NCI-H2227 (cell line): ENCODE measurements at regions not wholly inside any gene's neighbourhood (a gene's known extent, or its start where the extent isn't known, plus 50 kb on each side); places are given as distances from the start of the nearest gene placed in this dataset.
"Not testable (repeated sequence)": the region's sequence is repeated elsewhere in the genome, so short reads cannot be mapped to it uniquely, and the experiment has no call there.

Source experiments
- DNase-seq: peaks from one replicate; lab custom pipeline; 2025; ENCODE audit not compliant: unreplicated experiment; lab: John Stamatoyannopoulos, UW

DNA sequence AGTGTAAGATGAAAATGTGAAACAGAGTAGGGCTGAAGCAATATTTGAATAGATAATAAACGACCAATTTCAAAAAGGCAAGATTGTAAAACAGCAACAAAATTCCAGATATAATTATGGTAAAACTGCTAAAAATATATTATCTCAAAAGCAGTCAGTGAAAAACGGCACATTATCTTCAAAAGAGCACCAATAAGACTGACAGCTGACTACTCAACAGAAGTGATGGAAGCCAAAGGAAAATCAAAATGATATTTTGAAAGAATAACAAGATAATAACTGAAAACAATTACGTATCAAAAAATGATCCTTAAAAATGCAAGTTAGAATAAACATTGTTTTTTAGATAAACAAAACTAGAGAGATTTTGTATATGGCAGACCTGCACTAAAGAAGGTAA, 920.6 kb upstream of the FAM98A start:
- DNase-seq: no peak

DNA sequence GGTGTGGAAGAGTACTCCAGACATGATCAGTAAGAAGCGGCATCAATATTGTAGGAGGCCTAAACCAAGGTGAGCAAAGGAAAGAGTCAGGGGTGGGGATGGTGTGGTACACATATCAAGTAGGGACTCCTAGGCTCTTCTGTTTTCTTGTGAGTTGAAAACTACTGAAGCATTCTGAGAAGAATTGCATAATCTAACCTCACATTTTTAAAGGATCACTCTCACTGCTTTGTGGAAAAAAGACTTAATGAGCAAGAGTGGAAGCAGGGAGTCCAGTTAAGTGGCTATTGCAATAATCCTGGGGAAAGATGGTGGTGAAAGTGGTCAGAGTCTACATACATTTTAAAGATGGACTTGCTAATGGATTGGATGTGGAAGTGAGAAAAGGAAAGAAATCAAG, 899.5 kb upstream of the FAM98A start:
- no peak for DNase-seq

DNA sequence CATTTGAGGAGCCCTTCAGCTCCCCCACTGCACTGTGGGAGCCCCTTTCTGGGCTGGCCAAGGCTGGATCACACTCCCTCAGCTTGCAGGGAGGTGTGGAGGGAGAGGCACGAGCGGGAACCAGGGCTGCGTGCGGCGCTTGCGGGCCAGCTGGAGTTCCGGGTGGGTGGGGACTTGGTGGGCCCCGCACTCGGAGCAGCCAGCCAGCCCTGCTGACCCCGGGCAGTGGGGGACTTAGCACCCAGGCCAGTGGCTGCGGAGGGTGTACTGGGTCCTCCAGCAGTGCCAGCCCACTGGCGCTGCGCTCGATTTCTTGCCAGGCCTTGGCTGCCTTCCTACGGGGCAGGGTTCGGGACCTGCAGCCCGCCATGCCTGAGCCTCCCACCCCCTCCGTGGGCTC, 895.1 kb upstream of the FAM98A start:
- DNase-seq: not testable (repeated sequence)

DNA sequence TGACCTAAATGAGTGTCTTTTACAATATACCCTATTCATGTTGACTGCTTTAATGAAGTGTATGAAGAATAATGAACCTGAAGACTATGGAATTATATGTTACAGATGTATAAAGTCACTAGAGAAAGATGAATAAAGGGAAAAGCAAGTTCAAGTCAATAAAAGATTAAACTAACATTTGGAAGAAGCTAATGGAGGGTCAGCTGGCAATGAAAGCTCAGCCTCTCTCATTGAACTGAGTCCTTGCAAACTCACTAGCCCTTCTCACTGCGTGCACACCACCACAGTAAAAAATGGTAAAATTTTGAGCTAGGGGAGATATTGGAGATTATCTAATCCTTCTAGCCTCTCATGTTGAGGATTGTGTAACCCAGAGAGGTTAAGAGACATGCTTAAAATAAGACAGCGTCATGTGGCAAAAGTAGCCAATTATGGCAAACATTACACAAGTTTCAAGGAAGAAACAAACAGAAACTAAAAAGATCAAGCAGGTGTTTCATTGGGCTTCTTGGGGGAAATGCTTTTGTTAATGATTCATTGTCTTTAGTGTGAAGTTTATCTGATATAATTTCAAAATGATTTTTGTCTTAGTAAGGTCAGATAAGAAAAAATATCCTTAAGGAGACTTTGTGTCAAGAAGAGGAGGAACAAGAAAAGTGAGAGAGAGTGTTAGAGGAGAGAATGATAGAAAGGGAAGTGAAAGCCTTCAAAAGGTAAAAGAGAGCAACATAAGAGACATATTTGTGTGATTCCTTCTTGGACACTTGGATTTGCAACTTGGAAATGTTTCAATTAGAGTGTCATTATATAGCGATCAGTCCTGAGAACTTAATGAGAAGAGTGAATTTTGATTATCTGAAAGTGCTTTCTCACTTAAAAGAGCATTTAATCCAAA, 893.7 kb upstream of the FAM98A start:
- DNase-seq: no peak

DNA sequence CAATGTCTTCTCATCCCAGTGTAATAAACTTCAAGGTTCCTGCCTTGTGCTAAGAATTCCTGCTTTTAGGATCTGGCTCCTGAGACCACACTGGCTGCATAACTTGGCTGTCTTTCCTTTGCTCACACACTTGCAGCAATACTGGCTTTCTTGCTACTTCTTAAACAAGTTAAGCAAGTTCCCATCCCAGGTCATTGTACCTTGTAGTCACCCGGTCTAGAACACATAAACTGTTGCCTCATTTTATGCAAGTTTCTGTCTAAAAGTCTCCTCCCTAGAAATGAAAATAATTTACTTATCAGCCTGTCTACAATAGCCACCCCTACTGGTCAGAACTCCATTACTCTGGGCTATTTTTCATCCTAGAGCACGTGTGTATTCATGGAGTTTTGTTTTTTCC, 887.9 kb upstream of the FAM98A start:
- DNase-seq: no peak

DNA sequence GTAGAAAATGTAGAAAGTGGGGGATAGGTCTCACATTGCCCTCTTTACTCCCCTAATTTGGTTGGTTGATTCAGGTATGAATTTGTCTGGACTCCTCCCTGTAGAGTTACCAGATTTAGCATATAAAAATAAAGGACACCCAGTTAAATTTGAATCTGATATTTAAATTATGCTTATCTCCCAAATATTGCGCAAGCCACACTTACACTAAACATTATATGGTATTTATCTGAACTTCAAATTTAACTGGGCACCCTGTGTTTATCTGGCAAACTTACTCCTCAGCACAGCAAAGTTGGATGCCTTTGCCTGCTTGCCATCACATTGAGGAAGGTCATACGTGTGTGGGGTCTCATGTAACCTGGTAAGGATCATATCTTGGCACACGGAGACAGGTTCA, 882.4 kb upstream of the FAM98A start:
- DNase-seq: no peak

DNA sequence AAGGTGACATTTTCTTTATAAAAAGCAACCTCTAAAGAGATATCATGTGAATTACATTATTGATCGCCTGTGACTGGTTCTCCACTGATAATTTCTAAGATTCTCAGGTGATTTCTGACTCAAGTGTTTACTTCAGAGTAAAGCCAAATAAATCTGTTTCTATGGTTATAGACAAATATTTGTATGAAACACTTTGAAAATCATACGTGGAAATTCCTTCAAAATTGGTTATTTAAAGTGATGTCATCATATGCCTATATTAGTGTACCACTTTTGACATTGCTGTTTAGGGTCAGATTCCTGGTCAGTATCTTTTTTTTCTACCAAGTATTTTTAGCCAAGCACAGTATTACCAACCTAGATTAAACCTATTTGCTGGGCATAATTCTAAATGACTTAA, 881.3 kb upstream of the FAM98A start:
- no peak for DNase-seq

DNA sequence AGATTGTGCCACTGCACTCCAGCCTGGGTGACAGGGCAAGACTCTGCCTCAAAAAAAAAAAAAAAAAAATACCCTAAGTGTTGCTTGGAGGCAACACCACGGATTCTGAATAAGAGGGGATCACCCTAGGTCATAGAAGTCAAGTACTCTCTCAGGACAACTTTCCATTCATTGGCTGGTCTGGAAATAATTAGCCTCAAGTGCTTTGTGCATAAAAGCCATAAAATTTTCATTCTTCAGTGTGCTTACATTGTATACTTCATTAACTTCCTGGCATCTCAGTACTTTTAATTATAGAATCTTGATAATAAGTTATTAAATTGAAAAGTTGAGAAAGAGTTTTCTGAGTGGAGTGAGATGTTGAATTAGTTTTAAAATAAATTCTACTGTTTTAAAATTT, 876.1 kb upstream of the FAM98A start:
- no peak for DNase-seq

DNA sequence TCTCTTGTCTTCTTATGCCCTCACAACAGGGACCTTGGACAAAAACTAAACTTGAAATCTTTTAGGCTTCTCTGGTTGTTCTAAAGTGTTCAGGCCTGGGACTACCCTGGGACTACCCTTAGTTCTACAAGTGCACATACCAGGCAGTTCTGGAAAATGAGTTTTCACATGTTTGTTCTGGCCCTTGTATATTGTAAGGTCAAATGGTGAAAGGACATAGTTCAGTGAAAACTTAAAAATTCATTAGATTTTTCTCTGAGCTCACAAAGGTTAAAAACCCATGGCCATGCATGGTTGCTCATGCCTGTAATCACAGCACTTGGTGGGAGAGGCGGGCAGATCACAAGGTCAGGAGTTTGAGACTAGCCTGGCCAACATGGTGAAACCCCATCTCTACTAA, 875.5 kb upstream of the FAM98A start:
- no peak for DNase-seq

DNA sequence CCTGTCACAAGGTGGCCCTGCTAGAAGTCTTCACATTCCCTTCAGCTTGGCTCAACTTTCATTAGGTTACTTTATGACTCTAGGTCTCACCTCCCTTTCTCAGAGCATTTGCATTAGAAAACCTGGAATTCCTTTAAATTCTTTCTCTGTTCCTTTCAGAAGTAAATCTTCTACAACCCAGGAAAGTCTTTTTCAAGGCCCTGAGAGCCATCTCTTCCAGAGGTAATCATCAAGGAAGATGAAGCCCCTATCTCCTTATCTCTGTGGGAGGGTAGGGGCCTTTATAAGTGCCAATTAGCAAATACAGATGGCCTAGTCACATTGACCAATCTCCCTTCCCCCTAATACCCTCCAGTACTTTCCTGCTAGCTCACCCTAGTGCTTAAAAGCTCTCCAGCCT, 848.0 kb upstream of the FAM98A start:
- DNase-seq: no peak

DNA sequence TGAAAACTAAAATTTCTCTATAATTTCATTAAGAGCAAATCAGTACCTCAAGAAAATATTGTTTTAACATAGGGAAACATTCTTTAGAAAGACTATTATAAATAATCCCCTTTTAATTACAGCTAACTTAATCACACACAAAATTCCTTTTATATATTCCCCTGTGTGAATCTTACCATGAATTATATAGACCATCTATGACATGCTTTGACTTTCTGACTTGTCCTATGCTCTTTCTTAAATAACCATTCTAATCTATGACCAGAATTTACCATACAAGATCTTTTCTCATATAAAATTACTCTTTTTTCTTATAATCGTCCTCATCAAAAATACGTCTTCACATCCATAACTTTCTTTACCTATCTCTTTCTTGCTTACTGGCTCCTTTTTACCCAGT, 824.2 kb upstream of the FAM98A start:
- DNase-seq: no peak

DNA sequence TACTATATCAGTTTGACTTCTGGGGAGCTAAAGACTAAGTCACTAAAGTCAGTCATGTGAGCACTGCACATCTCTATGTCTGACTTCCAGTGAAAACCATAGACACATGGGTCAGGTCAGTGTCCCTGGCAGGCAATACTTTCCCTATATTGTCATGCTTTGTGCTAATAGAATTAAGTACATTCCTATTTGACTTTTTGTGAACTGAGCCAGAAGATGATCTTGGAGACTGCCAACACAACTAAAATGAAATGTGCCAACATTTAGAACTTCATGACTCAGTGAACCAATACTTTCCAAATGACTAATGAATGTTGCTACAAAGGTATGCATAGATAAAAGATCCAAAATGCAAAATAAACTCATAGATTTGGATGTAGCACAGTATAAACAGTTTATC, 820.8 kb upstream of the FAM98A start:
- DNase-seq: no peak

DNA sequence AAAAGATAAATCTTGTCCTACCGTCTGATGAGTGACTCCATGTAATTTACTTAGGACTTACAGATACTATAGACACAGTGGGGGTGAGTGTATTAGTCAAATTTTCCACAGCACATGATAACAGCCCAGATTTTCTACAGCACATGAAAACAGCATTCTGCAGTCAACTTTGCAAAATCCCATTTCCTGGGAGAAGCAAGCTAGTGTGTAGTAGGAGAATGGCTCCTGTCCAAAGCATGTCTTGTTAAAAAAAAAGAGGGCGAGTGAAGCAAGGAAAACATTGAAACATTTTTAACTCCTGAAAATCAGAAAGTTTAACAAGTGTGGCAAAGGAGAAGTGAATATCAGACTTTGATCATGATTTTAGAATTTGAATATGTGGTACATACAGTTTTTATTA, 817.8 kb upstream of the FAM98A start:
- DNase-seq: no peak

DNA sequence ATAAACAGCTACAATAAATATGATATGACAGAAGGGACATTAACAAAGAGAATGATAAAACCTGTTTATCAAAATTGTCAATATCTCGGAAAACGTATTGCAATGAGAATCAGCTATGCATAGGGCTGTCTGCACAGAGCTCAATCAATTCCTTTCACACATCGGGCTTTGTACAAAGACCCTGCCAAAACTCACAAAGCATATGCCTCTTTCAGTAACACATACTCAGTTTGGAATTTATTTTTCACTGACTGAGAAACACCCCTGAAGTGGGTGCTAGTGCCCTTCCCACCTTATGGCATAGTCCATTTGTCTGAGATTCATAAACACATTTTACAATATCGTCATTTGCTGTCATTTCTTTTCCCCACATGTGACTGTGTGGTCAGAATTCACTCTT, 815.8 kb upstream of the FAM98A start:
- DNase-seq: no peak

DNA sequence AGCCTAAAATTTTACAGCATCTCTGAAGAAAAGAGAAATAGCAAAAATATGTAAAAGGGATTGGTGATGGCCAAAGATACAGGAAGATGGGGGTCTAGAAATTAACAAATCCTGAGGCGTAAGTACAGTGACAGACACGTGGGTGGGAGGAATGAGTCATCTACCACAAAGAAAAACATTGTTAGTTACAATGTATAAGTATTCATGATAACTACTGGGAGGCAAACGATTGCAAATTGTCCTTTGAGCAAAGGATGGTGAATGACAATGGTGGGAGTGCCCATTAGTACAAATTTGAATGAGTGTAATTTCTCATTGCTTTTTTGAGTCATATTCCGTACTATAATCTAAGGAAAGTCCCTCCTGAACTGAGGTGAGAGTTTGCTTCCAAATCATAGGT, 809.0 kb upstream of the FAM98A start:
- DNase-seq: no peak

DNA sequence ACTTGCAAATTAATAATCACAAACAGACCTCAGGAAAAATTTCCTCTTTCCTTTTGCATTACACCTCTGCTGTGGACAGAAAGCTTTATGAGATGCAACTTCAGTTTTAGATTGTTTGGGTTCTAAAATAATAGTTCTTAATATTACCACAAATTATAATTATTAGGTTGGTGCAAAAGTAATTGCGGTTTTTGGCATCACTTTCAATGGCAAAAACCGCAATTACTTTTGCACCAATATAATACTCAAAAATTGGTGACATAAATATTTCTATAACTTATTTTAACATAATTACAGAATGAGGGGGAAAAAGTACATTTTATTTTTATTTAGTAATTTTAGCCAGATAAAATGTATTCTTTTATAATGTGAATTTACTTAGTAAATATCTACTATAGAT, 804.4 kb upstream of the FAM98A start:
- DNase-seq: no peak

DNA sequence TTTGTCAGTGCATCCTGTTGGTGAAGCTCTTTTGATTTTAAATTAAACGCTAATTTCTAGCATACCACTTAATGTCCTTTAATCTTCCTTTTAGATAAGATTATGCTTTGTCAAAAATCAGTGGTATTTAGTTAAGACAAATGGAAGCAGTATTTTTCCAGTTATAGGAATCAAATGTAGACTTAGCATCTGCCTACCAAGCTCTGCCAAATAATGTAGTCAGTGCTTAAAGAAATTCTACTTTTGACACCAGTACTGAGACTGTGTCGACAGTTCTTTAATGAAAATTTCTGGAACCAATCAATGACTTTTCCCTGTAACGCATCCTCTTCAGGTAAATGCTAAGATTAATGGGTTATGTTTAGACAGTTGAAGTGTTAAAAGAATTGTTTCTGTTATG, 803.3 kb upstream of the FAM98A start:
- no peak for DNase-seq

DNA sequence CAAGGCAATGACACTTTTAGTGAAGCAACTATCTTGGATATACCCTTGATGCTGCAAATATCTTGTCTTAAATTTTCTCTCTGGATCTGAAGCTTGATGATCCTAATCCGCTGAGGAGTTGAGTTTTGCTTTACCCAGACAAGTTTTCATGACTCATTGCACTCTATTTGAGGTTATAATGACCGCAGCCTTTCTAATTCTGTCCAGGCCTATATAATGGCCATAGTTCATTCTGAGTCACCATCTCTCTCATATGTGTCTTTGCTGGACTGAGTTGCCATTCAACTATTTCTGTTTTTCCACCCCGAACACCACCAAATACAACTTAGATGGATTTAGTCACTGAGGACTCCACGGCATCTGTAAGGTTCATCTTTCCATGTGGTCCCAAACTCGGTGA, 802.1 kb upstream of the FAM98A start:
- no peak for DNase-seq

DNA sequence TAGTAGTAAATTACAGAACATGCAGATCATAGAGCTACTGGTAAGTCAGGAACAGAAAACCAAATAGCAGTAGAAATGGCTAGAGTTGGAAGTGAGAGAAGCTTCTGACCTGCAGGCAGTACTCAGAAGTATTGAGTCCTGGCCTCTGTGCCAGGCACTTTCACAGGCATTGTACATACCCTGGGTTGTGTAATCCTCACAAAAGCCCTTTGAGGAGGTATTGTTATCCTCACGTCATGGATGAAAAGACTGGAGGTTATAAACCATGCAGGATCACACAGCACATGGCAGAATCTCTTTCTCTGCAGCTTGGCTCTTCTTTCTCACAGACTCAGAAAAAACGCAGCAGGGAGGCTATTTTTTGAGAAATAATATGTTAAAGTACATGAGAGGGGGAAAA, 789.3 kb upstream of the FAM98A start:
- no peak for DNase-seq

DNA sequence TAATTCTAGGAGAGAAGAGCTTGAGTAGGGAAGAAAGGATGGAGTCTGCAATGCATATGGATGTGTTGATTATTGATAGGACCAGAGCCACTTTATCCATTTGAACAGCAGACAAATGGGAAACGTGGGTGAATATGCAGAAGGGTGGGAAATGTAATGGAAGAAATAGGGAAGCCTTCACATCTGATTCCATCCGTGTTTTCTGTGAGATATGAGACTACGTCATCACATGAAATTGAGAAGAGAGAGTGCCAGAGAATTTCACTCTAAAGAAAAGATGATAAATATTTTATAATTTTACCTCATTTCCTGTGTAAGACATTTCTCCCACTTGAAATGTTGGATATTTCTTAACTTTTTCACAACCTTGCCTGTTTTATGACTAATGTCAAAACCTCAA, 788.4 kb upstream of the FAM98A start:
- no peak for DNase-seq

DNA sequence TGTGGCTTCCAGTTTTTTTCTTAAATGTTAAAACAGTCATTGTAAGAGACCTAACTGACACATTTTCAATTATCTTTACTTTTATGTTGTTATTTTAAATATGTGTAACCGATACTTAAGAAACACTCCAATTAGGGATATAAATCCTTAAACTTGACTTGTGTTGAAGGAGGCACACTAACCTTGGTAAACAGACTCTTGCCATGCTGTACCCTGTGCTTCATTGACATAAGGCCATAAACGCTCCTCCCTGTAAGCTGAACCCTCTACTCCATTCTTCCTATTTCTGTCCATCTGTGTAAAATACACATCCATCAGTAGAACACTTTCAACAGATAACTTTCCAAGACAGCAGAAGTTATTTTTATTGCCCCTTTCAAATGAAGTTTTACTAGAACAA, 780.5 kb upstream of the FAM98A start:
- DNase-seq: no peak

DNA sequence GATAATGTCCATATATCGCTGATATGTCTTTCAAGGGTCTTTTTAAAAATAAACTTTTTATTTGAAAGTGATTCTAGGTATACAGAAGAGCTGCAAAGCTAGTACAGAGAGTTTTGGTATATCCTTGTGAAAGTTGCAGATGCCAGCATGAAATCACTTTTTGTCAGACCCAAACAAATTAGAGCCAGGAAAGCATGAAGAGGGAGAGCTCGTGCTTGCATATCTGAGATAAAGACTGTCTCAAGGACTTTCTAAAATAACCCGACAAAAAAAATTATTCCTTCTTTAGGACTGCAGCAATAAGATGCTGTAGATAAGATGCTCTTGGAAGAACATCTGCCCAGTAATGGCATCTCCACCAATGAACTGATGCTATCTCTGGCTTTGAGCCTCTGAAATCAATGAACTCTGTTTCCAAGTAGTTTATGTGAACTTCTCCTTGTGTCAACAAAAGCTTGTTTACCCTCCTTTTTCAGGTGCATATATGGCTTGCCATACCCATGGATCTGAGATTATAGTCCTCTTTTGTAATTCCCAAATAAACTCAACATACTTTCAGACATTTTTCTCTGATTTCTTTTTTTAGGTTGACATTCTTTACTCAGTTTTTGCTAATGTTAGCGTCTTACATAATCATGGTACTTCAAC, 774.6 kb upstream of the FAM98A start:
- DNase-seq: no peak

DNA sequence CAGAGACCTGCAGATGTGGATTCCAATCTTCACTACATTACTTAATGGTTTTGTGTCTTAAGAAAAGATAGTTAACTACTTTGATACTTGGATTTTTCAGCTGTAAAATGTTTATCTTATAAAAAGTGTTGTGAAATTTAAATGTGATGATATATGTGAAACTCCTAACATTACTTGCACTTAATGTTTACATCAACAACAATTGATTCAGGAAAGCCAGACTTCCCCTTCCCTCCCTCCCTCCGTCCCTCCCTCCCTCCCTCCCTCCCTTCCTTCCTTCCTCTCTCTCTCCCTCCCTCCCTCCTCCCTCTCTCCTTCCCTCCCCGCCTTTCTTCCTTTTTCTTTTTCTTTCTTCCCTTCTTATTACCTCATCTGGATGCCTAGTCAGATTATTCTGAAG, 773.9 kb upstream of the FAM98A start:
- DNase-seq: no peak
